GM21528 (cell line): ENCODE measurements at regions not wholly inside any gene's neighbourhood (a gene's known extent, or its start where the extent isn't known, plus 50 kb on each side); places are given as distances from the start of the nearest gene placed in this dataset.

Source experiments
- ATAC-seq: cut with Tn5 transposase; IDR thresholded peaks from one replicate; pipeline ENCODE4 v1.9.1; 2021; ENCODE audit warnings: mild to moderate bottlenecking, moderate library complexity; ENCODE audit not compliant: unreplicated experiment, low FRiP score

GRCh38 chr13:103540382-103540765, 474.2 kb upstream of the SLC10A2 start:
- no peak for ATAC-seq

- ATAC-seq, result no peak
Observed at GRCh38 chr13:103539721-103540381, 473.6 kb upstream of the SLC10A2 start.

GRCh38 chr13:103539265-103539664, 473.0 kb upstream of the SLC10A2 start:
- ATAC-seq, result no peak

GRCh38 chr13:103537616-103538015, 471.4 kb upstream of the SLC10A2 start:
- no peak for ATAC-seq

- no peak for ATAC-seq
Observed at GRCh38 chr13:103531278-103531677, 465.1 kb upstream of the SLC10A2 start.

- ATAC-seq, result no peak
Observed at GRCh38 chr13:103528437-103528836, 462.2 kb upstream of the SLC10A2 start.

- no peak for ATAC-seq
Observed at GRCh38 chr13:103525530-103525929, 459.3 kb upstream of the SLC10A2 start.

GRCh38 chr13:103523858-103524257, 457.6 kb upstream of the SLC10A2 start:
- ATAC-seq, result no peak

- ATAC-seq, result no peak
Observed at GRCh38 chr13:103521532-103521931, 455.3 kb upstream of the SLC10A2 start.

GRCh38 chr13:103517768-103518102, 451.5 kb upstream of the SLC10A2 start:
- ATAC-seq, result no peak

- peak; percentile 94 for ATAC-seq
Observed at GRCh38 chr13:103517066-103517767, 451.0 kb upstream of the SLC10A2 start.

- no peak for ATAC-seq
Observed at GRCh38 chr13:103516015-103516795, 450.0 kb upstream of the SLC10A2 start.

- ATAC-seq, result no peak
Observed at GRCh38 chr13:103515410-103515809, 449.2 kb upstream of the SLC10A2 start.

GRCh38 chr13:103514619-103515018, 448.4 kb upstream of the SLC10A2 start:
- ATAC-seq, result no peak

- ATAC-seq, result no peak
Observed at GRCh38 chr13:103514188-103514587, 448.0 kb upstream of the SLC10A2 start.

- no peak for ATAC-seq
Observed at GRCh38 chr13:103510007-103510535, 443.9 kb upstream of the SLC10A2 start.

GRCh38 chr13:103497404-103497803, 431.2 kb upstream of the SLC10A2 start:
- ATAC-seq, result no peak

GRCh38 chr13:103487841-103488240, 421.6 kb upstream of the SLC10A2 start:
- ATAC-seq, result no peak

- ATAC-seq, result no peak
Observed at GRCh38 chr13:103473081-103473480, 406.9 kb upstream of the SLC10A2 start.

- no peak for ATAC-seq
Observed at GRCh38 chr13:103471896-103472295, 405.7 kb upstream of the SLC10A2 start.

GRCh38 chr13:103469771-103470170, 403.6 kb upstream of the SLC10A2 start:
- no peak for ATAC-seq
